GM12892 (cell line): ENCODE measurements at regions not wholly inside any gene's neighbourhood (a gene's known extent, or its start where the extent isn't known, plus 50 kb on each side); places are given as distances from the start of the nearest gene placed in this dataset.

Experiments
- POLR2A ChIP-seq: IDR thresholded peaks from 2 replicates; pipeline ENCODE4 v1.6.1; 2011; ENCODE audit warnings: low read depth, low read length, control low read depth
- POLR2AphosphoS5 ChIP-seq: IDR thresholded peaks from 2 replicates; pipeline ENCODE4 v1.6.1; 2011; ENCODE audit warnings: low read depth, low read length, control low read depth
- TAF1 ChIP-seq: IDR thresholded peaks from 2 replicates; pipeline ENCODE4 v1.6.1; 2011; ENCODE audit warnings: low read depth, mild to moderate bottlenecking, control low read depth, low read length, borderline replicate concordance

DNA sequence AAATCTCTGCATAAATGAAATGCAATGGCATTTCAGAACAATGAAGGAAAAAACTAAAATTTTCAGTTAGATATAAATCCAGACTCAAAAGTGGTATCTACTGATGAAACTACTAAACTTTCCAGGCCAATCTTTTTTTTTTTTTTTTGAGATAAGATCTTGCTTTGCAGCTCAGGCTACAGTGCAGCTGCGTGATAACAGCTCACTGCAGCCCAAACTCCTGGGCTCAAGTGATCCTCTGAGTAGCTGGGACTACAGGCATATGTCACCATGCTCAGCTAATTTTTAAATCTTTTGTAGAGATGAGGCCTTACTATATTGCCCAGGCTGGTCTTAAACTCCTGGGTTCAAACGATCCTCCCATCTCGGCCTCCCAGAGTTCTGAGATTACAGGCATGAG is 1228.2 kb upstream of the ADGRL3 start:
- no peak for TF ChIP-seq POLR2A
- TF ChIP-seq POLR2AphosphoS5: no peak
- no peak for TF ChIP-seq TAF1
